C4-2B (cell line): ENCODE measurements at regions not wholly inside any gene's neighbourhood (a gene's known extent, or its start where the extent isn't known, plus 50 kb on each side); places are given as distances from the start of the nearest gene placed in this dataset.

Experiments
- ZFX ChIP-seq: fragments of 450-650 bp; IDR thresholded peaks from 2 replicates; pipeline ENCODE4 v1.6.1; 2017
- TF ChIP-seq, protein P1 (sequence below): fragments of 450-650 bp; conservative IDR thresholded peaks from 2 replicates; pipeline ENCODE4 v1.5.1; 2017; ENCODE audit warnings: mild to moderate bottlenecking

DNA sequence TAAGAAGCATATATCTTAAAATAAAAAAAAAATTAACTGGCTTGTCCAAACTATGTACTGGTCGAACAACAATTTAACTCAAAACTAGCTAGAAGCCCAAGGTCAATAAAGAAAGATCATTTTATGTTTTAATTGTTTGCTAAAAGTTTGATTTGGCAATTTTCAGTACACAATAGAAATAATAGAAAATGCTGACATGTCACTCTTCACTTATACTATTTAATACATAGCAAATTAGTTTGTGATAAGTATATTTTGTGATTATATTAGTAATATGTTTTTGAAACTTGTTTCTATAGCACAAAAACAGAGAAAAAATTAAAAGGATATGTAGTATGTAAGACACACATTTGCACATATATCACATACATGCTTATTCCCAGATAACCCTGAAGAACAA is 1938.6 kb upstream of the PIK3C3 start:
- TF ChIP-seq, protein P1, sequence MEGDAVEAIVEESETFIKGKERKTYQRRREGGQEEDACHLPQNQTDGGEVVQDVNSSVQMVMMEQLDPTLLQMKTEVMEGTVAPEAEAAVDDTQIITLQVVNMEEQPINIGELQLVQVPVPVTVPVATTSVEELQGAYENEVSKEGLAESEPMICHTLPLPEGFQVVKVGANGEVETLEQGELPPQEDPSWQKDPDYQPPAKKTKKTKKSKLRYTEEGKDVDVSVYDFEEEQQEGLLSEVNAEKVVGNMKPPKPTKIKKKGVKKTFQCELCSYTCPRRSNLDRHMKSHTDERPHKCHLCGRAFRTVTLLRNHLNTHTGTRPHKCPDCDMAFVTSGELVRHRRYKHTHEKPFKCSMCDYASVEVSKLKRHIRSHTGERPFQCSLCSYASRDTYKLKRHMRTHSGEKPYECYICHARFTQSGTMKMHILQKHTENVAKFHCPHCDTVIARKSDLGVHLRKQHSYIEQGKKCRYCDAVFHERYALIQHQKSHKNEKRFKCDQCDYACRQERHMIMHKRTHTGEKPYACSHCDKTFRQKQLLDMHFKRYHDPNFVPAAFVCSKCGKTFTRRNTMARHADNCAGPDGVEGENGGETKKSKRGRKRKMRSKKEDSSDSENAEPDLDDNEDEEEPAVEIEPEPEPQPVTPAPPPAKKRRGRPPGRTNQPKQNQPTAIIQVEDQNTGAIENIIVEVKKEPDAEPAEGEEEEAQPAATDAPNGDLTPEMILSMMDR: no peak
- no peak for TF ChIP-seq ZFX
